ENCODE measurements at regions not wholly inside any gene's neighbourhood (a gene's known extent, or its start where the extent isn't known, plus 50 kb on each side); places are given as distances from the start of the nearest gene placed in this dataset.

- TF ChIP-seq, protein P1, sequence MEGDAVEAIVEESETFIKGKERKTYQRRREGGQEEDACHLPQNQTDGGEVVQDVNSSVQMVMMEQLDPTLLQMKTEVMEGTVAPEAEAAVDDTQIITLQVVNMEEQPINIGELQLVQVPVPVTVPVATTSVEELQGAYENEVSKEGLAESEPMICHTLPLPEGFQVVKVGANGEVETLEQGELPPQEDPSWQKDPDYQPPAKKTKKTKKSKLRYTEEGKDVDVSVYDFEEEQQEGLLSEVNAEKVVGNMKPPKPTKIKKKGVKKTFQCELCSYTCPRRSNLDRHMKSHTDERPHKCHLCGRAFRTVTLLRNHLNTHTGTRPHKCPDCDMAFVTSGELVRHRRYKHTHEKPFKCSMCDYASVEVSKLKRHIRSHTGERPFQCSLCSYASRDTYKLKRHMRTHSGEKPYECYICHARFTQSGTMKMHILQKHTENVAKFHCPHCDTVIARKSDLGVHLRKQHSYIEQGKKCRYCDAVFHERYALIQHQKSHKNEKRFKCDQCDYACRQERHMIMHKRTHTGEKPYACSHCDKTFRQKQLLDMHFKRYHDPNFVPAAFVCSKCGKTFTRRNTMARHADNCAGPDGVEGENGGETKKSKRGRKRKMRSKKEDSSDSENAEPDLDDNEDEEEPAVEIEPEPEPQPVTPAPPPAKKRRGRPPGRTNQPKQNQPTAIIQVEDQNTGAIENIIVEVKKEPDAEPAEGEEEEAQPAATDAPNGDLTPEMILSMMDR (IDR thresholded peaks at IDR 0.05) = no peak
- TF ChIP-seq POLR2A (IDR thresholded peaks at IDR 0.05; ENCODE audit: low read depth) (no peak), POLR2AphosphoS5 (IDR thresholded peaks at IDR 0.05) (no peak)
These were observed 226.8 kb downstream of the NUAK1 start for GRCh38 chr12:105911966-105912365.

All from esophagus muscularis mucosa (tissue), 3 donors.